ENCODE measurements at regions not wholly inside any gene's neighbourhood (a gene's known extent, or its start where the extent isn't known, plus 50 kb on each side); places are given as distances from the start of the nearest gene placed in this dataset.
"Not testable (repeated sequence)": the region's sequence is repeated elsewhere in the genome, so short reads cannot be mapped to it uniquely, and the experiment has no call there.

DNA sequence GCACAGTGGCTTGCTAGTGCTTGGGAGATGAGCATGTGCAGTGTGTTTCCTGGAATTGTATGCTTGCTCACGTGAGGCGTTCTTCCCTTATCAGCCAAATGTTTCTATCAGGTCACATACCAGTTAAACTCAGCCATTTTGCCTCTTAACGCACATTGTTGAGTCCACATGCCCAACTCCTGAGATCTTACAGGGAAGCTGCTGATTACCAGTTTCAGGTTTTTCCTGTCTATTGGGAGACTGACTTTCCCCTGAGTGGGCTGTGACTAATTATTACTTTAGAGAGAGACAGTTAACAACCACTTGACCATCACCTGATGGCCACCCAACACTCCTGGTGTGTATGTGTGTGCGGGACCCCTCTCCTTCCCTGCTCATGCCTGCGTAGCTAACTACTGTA is 161.3 kb upstream of the PTGFR start:
- TF ChIP-seq, protein P1, sequence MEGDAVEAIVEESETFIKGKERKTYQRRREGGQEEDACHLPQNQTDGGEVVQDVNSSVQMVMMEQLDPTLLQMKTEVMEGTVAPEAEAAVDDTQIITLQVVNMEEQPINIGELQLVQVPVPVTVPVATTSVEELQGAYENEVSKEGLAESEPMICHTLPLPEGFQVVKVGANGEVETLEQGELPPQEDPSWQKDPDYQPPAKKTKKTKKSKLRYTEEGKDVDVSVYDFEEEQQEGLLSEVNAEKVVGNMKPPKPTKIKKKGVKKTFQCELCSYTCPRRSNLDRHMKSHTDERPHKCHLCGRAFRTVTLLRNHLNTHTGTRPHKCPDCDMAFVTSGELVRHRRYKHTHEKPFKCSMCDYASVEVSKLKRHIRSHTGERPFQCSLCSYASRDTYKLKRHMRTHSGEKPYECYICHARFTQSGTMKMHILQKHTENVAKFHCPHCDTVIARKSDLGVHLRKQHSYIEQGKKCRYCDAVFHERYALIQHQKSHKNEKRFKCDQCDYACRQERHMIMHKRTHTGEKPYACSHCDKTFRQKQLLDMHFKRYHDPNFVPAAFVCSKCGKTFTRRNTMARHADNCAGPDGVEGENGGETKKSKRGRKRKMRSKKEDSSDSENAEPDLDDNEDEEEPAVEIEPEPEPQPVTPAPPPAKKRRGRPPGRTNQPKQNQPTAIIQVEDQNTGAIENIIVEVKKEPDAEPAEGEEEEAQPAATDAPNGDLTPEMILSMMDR (IDR thresholded peaks at IDR 0.05; ENCODE audit: low read depth, low read length), result no peak

DNA sequence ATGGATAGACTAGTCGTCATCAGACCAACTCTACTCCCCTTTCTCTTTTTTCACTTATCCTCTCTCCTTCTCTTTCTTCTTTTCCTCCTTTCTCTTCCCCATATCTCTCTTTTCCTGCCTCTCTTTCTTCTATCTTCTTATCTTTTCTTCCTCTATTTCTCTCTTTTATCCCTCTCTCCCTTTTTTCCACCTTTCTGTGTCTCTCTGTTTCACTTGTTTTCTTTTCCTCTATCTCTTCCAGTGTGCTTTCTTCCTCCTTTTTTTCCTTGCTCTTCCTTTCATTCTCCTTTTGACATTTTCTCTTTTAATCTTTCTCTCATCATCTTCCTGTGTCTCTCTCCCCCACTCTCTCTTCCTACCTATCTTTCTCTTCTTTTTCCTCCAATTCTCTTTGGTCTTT is 159.0 kb upstream of the PTGFR start:
- DNase-seq (ENCODE audit: low read depth in 2 of 2), result no peak
- H3K4me3 ChIP-seq (replicated peaks in 1 of 2; ENCODE audit: low read depth in 2 of 2, low read length in 2 of 2), result no peak overlapping the region
- TF ChIP-seq, protein P1 (IDR thresholded peaks at IDR 0.05; ENCODE audit: low read depth, low read length), result no peak

More for the DNA sequence above, 161.3 kb upstream of the PTGFR start:
- DNase-seq (ENCODE audit: low read depth in 2 of 2), result no peak
- H3K4me3 ChIP-seq (replicated peaks in 1 of 2; ENCODE audit: low read depth in 2 of 2, low read length in 2 of 2), result no peak overlapping the region

DNA sequence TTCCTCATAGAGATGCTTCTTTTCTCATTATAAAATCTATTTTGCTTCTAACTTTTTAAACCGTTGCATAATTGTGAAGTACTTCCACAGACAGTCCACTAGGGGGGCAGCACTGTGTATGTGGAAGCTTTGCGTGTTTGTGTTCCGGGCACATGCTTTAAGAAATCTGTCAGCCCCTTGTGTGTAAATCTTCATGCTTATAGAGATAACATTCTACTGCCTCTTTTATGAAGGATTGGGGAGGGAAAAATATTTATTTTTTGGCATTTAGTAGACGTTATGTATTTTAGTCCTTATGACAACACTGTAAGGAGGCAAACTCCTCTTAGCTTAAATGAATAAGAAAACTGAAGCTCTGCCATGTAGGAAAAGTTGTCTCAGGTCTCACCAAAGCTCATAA is 157.3 kb upstream of the PTGFR start:
- TF ChIP-seq, protein P1 (IDR thresholded peaks at IDR 0.05; ENCODE audit: low read depth, low read length), result peak; percentile 86
- DNase-seq (ENCODE audit: low read depth in 2 of 2), result peak; percentile 77 to 79

DNA sequence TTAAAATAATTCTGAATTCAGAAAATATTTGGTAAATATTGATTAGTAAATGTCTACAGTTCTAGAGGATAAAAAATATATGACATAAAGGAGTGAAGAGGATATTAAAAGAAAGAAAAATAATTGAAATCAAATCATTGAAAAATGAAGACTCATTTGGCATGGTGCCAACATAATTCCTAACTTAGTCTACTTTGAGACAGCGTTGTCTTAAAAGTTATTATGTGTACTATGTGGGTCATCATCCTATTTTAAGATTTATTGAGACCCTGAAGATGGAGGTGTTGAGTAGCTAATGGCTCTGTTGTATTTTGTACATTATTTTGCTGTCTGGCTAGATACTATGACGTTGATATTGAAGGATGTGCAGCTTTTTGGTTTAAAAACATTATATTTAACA is 156.7 kb upstream of the PTGFR start:
- DNase-seq (ENCODE audit: low read depth in 2 of 2), result peak in 1 of 2 donors; percentile 15
- TF ChIP-seq, protein P1 (IDR thresholded peaks at IDR 0.05; ENCODE audit: low read depth, low read length), result no peak
- H3K4me3 ChIP-seq (replicated peaks in 1 of 2; ENCODE audit: low read depth in 2 of 2, low read length in 2 of 2), result no peak overlapping the region

More for the DNA sequence above, 157.3 kb upstream of the PTGFR start:
- H3K4me3 ChIP-seq (replicated peaks in 1 of 2; ENCODE audit: low read depth in 2 of 2, low read length in 2 of 2), result no peak overlapping the region

DNA sequence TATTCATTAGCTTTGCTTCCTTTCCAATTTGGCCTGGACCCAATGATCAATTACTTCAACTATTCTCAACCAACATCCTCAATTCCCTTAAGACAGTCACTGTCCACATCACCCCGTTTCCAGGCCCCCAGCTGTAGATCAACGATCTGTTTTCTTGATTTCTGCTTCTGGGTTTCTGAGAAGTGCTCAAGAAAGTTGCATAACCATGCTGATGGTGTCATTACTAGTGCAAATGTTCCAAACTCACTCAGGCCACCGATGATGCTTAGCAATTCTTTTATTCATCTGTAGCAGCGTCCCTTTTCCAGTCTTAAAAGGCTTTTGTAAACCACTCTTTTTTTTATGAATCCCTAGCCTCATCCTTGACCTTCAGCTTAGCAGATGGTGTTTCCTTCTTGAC is 155.8 kb upstream of the PTGFR start:
- H3K4me3 ChIP-seq (replicated peaks in 1 of 2; ENCODE audit: low read depth in 2 of 2, low read length in 2 of 2), result no peak overlapping the region
- TF ChIP-seq, protein P1 (IDR thresholded peaks at IDR 0.05; ENCODE audit: low read depth, low read length), result no peak
- DNase-seq (ENCODE audit: low read depth in 2 of 2), result peak; percentile 35 to 70

DNA sequence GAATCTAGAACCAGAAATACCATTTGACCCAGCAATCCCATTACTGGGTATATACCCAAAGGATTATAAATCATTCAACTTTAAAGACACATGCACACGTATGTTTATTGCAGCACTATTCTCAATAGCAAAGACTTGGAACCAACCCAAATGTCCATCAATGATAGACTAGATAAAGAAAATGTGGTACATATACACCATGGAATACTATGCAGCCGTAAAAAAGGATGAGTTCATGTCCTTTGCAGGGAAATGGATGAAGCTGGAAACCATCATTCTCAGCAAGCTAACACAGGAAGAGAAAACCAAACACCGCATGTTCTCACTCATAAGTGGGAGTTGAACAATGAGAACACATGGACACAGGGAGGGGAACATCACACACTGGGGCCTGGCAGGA is 154.0 kb upstream of the PTGFR start:
- not testable (repeated sequence) for DNase-seq (ENCODE audit: low read depth in 2 of 2); H3K4me3 ChIP-seq (replicated peaks in 1 of 2; ENCODE audit: low read depth in 2 of 2, low read length in 2 of 2)

DNA sequence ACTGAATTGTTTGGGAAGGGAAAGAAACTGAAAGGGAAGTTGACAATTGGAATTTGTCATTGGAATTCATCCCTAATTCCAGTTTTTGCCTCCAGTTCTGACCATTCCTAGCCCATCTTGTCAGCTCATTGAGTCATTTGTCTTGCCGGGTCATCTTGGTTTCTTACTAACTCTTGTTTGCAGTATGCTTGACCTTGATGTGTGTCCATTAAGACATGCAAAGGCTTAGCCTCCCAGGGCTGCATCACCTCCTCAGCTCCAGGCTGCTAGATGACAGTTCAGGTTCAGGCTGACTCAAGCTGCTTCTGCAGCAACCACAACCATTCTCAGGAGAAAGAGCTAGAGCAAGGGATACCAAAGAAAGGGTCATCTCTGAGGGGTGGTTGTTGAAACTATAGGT is 151.3 kb upstream of the PTGFR start:
- no peak overlapping the region for H3K4me3 ChIP-seq (replicated peaks in 1 of 2; ENCODE audit: low read depth in 2 of 2, low read length in 2 of 2)
- TF ChIP-seq, protein P1 (IDR thresholded peaks at IDR 0.05; ENCODE audit: low read depth, low read length), result no peak
- peak; percentile 19 to 77 for DNase-seq (ENCODE audit: low read depth in 2 of 2)

All from cardiac fibroblast (primary cell).